ENCODE measurements at regions not wholly inside any gene's neighbourhood (a gene's known extent, or its start where the extent isn't known, plus 50 kb on each side); places are given as distances from the start of the nearest gene placed in this dataset.

DNA sequence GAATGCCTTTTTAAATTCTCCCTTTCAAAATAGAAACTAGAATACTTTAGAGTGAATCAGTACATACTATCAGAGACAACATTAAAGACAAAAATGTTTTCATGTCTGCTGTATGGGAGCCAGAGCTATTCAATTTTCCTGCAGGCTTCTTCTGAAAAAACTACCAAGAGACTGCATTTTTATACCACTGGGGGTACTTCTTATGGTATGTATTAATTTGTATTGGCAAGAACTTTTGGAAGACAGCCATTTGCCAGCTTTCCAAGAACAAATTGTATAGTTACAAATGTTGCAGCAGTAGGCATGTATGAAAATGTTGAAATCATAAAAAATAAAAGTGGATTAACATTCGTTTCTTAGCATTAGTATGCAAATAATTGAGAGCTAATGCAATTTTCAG is 1010.0 kb upstream of the CADM2 start:
- Histone ChIP-seq H3K4me3 (no peak overlapping the region), H3K27ac (no peak overlapping the region), H3K9me3 (no peaks in the 10 kb centered on the region), H3K4me1 (no peaks in the 10 kb centered on the region), H3K36me3 (no peaks in the 10 kb centered on the region), H3K27me3 (no peaks in the 10 kb centered on the region)
- no peak for DNase-seq
- no peak for TF ChIP-seq POLR2A (IDR thresholded peaks at IDR 0.05)
- TF ChIP-seq, protein P1, sequence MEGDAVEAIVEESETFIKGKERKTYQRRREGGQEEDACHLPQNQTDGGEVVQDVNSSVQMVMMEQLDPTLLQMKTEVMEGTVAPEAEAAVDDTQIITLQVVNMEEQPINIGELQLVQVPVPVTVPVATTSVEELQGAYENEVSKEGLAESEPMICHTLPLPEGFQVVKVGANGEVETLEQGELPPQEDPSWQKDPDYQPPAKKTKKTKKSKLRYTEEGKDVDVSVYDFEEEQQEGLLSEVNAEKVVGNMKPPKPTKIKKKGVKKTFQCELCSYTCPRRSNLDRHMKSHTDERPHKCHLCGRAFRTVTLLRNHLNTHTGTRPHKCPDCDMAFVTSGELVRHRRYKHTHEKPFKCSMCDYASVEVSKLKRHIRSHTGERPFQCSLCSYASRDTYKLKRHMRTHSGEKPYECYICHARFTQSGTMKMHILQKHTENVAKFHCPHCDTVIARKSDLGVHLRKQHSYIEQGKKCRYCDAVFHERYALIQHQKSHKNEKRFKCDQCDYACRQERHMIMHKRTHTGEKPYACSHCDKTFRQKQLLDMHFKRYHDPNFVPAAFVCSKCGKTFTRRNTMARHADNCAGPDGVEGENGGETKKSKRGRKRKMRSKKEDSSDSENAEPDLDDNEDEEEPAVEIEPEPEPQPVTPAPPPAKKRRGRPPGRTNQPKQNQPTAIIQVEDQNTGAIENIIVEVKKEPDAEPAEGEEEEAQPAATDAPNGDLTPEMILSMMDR (IDR thresholded peaks at IDR 0.05): no peak

DNA sequence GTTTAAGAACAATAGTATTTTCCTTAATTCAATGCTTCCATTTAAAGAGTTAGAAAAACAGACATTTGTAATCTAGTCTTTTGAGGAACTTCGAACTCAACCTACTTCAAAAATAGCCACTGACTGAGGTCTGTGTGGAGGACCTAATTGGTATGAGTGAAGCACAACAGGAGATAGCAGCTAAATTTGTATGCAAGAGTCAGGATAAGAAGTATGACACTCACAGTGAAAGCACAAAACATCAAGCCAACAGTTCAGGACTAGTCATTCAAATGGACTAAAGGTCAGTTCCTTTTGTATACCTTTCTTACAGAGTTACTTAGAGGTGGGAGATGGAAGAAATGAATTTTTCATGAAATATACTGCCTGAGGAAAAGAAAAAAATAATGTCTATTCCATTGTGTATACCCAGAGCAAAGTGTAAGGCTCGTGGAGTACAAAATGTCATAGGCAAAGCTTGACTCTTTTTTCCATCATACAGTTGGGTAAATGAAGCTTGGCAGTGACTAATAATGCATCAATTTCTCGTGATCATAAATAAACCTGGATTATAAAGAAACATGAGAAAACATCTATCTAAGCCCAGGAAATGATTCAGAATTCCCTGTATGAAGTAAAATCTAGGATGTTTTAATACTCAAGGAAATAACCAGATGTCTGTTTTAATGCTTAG is 1005.2 kb upstream of the CADM2 start:
- H3K36me3 ChIP-seq: no peaks in the 10 kb centered on the region
- H3K27me3 ChIP-seq: no peaks in the 10 kb centered on the region
- no peaks in the 10 kb centered on the region for H3K4me1 ChIP-seq
- no peak for TF ChIP-seq POLR2A (IDR thresholded peaks at IDR 0.05)
- TF ChIP-seq, protein P1 (IDR thresholded peaks at IDR 0.05): no peak
- no peak overlapping the region for H3K4me3 ChIP-seq
- H3K9me3 ChIP-seq: no peaks in the 10 kb centered on the region
- no peak for DNase-seq
- H3K27ac ChIP-seq: no peak overlapping the region

DNA sequence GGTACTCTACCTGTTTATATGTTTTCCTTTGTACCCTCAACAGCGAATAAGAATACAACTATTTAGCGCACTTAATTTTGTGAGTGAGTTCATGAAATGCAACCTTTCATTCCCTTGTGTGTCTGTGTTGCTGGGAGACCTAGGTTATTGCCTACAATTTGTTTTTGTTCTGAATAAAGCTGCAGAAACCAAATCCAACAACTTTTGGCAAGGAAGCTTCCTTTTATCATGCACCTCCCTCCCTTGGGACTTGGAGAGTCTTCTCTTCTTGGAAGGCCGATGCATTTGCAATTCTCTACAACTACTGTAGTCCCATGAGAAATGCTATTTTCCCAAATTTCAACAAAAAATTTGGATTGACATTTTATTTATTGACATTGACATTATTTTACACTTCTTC is 1002.4 kb upstream of the CADM2 start:
- no peak overlapping the region for H3K27ac ChIP-seq
- no peaks in the 10 kb centered on the region for H3K36me3 ChIP-seq
- H3K9me3 ChIP-seq: no peaks in the 10 kb centered on the region
- no peaks in the 10 kb centered on the region for H3K27me3 ChIP-seq
- no peaks in the 10 kb centered on the region for H3K4me1 ChIP-seq
- TF ChIP-seq, protein P1 (IDR thresholded peaks at IDR 0.05): no peak
- TF ChIP-seq POLR2A (IDR thresholded peaks at IDR 0.05): no peak
- H3K4me3 ChIP-seq: no peak overlapping the region
- DNase-seq: no peak

- Histone ChIP-seq H3K9me3 (no peaks in the 10 kb centered on the region), H3K4me3 (no peak overlapping the region), H3K4me1 (no peaks in the 10 kb centered on the region), H3K36me3 (no peaks in the 10 kb centered on the region), H3K27me3 (no peaks in the 10 kb centered on the region), H3K27ac (no peak overlapping the region)
- no peak for DNase-seq
- TF ChIP-seq POLR2A (IDR thresholded peaks at IDR 0.05): no peak
- TF ChIP-seq, protein P1 (IDR thresholded peaks at IDR 0.05): no peak
Observed at GRCh38 chr3:83968356-83968755, 990.4 kb upstream of the CADM2 start.

- no peaks in the 10 kb centered on the region for H3K9me3 ChIP-seq
- no peaks in the 10 kb centered on the region for H3K27me3 ChIP-seq
- H3K36me3 ChIP-seq: no peaks in the 10 kb centered on the region
- H3K4me3 ChIP-seq: no peak overlapping the region
- no peaks in the 10 kb centered on the region for H3K4me1 ChIP-seq
- no peak for DNase-seq
- H3K27ac ChIP-seq: no peak overlapping the region
- TF ChIP-seq POLR2A (IDR thresholded peaks at IDR 0.05): no peak
- TF ChIP-seq, protein P1 (IDR thresholded peaks at IDR 0.05): no peak
Observed at GRCh38 chr3:83971666-83972065, 987.1 kb upstream of the CADM2 start.

- no peaks in the 10 kb centered on the region for H3K9me3 ChIP-seq
Observed at GRCh38 chr3:84008623-84009022, 950.2 kb upstream of the CADM2 start.

More at GRCh38 chr3:84008623-84009022, 950.2 kb upstream of the CADM2 start:
- no peak for TF ChIP-seq POLR2A (IDR thresholded peaks at IDR 0.05)
- TF ChIP-seq, protein P1 (IDR thresholded peaks at IDR 0.05): no peak
- no peaks in the 10 kb centered on the region for H3K27me3 ChIP-seq
- no peak overlapping the region for H3K4me3 ChIP-seq
- DNase-seq: no peak
- no peaks in the 10 kb centered on the region for H3K4me1 ChIP-seq
- no peaks in the 10 kb centered on the region for H3K36me3 ChIP-seq
- no peak overlapping the region for H3K27ac ChIP-seq
